ENCODE measurements at regions not wholly inside any gene's neighbourhood (a gene's known extent, or its start where the extent isn't known, plus 50 kb on each side); places are given as distances from the start of the nearest gene placed in this dataset.

GRCh38 chr13:40453351-40454021 is 213.0 kb downstream of the FOXO1 start:
- peak overlapping the region; percentile 94 for H3K27ac ChIP-seq (ENCODE audit: low read depth, low read length)
- no peaks in the 10 kb centered on the region for H3K27me3 ChIP-seq (ENCODE audit: insufficient read depth, low read length)
- H4K8ac ChIP-seq (ENCODE audit: low read depth, low read length) = peak overlapping the region; percentile 72
- H3K4me3 ChIP-seq (ENCODE audit: low read depth, low read length) = no peak overlapping the region
- WGBS (ENCODE audit: extremely low coverage, insufficient coverage, insufficient read length) = no CpG with 5 or more reads among the region's 6 CpGs
- H3K79me1 ChIP-seq (ENCODE audit: low read length) = peaks cover 26% of the 10 kb centered on the region
- no peak overlapping the region for H2AFZ ChIP-seq (ENCODE audit: insufficient read depth, low read length, poor library complexity)
- peak overlapping the region; percentile 94 for H2BK5ac ChIP-seq (ENCODE audit: low read depth, low read length, poor library complexity)
- no peak overlapping the region for H3K9ac ChIP-seq (ENCODE audit: low read length)
- H3K36me3 ChIP-seq (ENCODE audit: control insufficient read depth in 1 of 2, insufficient read depth in 2 of 2, low read length in 2 of 2) = peaks cover 0 to 3% of the 10 kb centered on the region in 2 experiments
- peak; percentile 91 to 95 for DNase-seq
- H2BK12ac ChIP-seq (ENCODE audit: low read length) = peak overlapping the region; percentile 69
- no peak overlapping the region for H3K4me2 ChIP-seq (ENCODE audit: low read length)
- H2AK5ac ChIP-seq (ENCODE audit: low read length) = no peak overlapping the region
- peak overlapping the region; percentile 97 for H4K91ac ChIP-seq (ENCODE audit: low read depth, low read length)
- H3K14ac ChIP-seq (ENCODE audit: low read length) = peak overlapping the region; percentile 61
- H3K4ac ChIP-seq (ENCODE audit: low read depth, low read length) = peak overlapping the region; percentile 6
- peaks cover 2% of the 10 kb centered on the region for H3K9me3 ChIP-seq (ENCODE audit: insufficient read depth, low read depth, low read length)
- peaks cover 12 to 15% of the 10 kb centered on the region in 2 experiments for H3K4me1 ChIP-seq (ENCODE audit: control insufficient read depth in 1 of 2, insufficient read depth in 2 of 2, low read length in 2 of 2)
- H4K12ac ChIP-seq (ENCODE audit: low read depth, low read length) = no peak overlapping the region
- H2BK120ac ChIP-seq (ENCODE audit: insufficient read depth, low read length, poor library complexity) = peak overlapping the region; percentile 96
- H3K23ac ChIP-seq (ENCODE audit: low read length) = no peak overlapping the region
- H3K79me2 ChIP-seq (ENCODE audit: control insufficient read depth, insufficient read depth, low read length, poor library complexity) = peaks cover 3% of the 10 kb centered on the region
- H3K18ac ChIP-seq (ENCODE audit: low read length) = no peak overlapping the region

- Histone ChIP-seq H3K36me3 (ENCODE audit: control insufficient read depth in 1 of 2, insufficient read depth in 2 of 2, low read length in 2 of 2) (no peaks in the 10 kb centered on the region), H2BK12ac (ENCODE audit: low read length) (peak overlapping the region; percentile 100)
- WGBS (ENCODE audit: extremely low coverage, insufficient coverage, insufficient read length) = no CpG with 5 or more reads among the region's 3 CpGs
Measured at GRCh38 chr13:40456397-40456953, 210.0 kb downstream of the FOXO1 start.

GRCh38 chr13:40456979-40457553 is 209.4 kb downstream of the FOXO1 start:
- no CpG with 5 or more reads among the region's 8 CpGs for WGBS (ENCODE audit: extremely low coverage, insufficient coverage, insufficient read length)
- peak overlapping the region; percentile 3 for H2AK5ac ChIP-seq (ENCODE audit: low read length)

More at GRCh38 chr13:40456397-40456953, 210.0 kb downstream of the FOXO1 start:
- Histone ChIP-seq H3K14ac (ENCODE audit: low read length) (peak overlapping the region; percentile 65), H3K27me3 (ENCODE audit: insufficient read depth, low read length) (no peaks in the 10 kb centered on the region), H4K8ac (ENCODE audit: low read depth, low read length) (peak overlapping the region; percentile 33), H3K9me3 (ENCODE audit: insufficient read depth, low read depth, low read length) (peaks cover 2% of the 10 kb centered on the region), H3K23ac (ENCODE audit: low read length) (no peak overlapping the region), H4K12ac (ENCODE audit: low read depth, low read length) (no peak overlapping the region), H3K18ac (ENCODE audit: low read length) (peak overlapping the region; percentile 67), H3K4me2 (ENCODE audit: low read length) (no peak overlapping the region), H3K27ac (ENCODE audit: low read depth, low read length) (no peak overlapping the region), H2AFZ (ENCODE audit: insufficient read depth, low read length, poor library complexity) (no peak overlapping the region), H3K4ac (ENCODE audit: low read depth, low read length) (peak overlapping the region; percentile 32), H2AK5ac (ENCODE audit: low read length) (peak overlapping the region; percentile 93), H3K4me3 (ENCODE audit: low read depth, low read length) (no peak overlapping the region), H3K79me1 (ENCODE audit: low read length) (peaks cover 33% of the 10 kb centered on the region), H3K79me2 (ENCODE audit: control insufficient read depth, insufficient read depth, low read length, poor library complexity) (peaks cover 3% of the 10 kb centered on the region), H3K9ac (ENCODE audit: low read length) (no peak overlapping the region), H2BK5ac (ENCODE audit: low read depth, low read length, poor library complexity) (peak overlapping the region; percentile 59), H4K91ac (ENCODE audit: low read depth, low read length) (peak overlapping the region; percentile 67), H2BK120ac (ENCODE audit: insufficient read depth, low read length, poor library complexity) (peak overlapping the region; percentile 88), H3K4me1 (ENCODE audit: control insufficient read depth in 1 of 2, insufficient read depth in 2 of 2, low read length in 2 of 2) (peaks cover 15 to 20% of the 10 kb centered on the region in 2 experiments)
- no peak for DNase-seq

GRCh38 chr13:40457929-40458719 is 208.3 kb downstream of the FOXO1 start:
- Histone ChIP-seq H3K23ac (ENCODE audit: low read length) (no peak overlapping the region), H2AFZ (ENCODE audit: insufficient read depth, low read length, poor library complexity) (no peak overlapping the region), H3K36me3 (ENCODE audit: control insufficient read depth in 1 of 2, insufficient read depth in 2 of 2, low read length in 2 of 2) (no peaks in the 10 kb centered on the region), H3K9me3 (ENCODE audit: insufficient read depth, low read depth, low read length) (peaks cover 2% of the 10 kb centered on the region), H3K4ac (ENCODE audit: low read depth, low read length) (no peak overlapping the region), H2BK5ac (ENCODE audit: low read depth, low read length, poor library complexity) (no peak overlapping the region), H4K12ac (ENCODE audit: low read depth, low read length) (no peak overlapping the region), H3K79me2 (ENCODE audit: control insufficient read depth, insufficient read depth, low read length, poor library complexity) (no peaks in the 10 kb centered on the region), H3K14ac (ENCODE audit: low read length) (no peak overlapping the region), H4K91ac (ENCODE audit: low read depth, low read length) (peak overlapping the region; percentile 37), H2BK12ac (ENCODE audit: low read length) (no peak overlapping the region), H3K79me1 (ENCODE audit: low read length) (peaks cover 21% of the 10 kb centered on the region), H3K4me3 (ENCODE audit: low read depth, low read length) (no peak overlapping the region), H3K4me1 (ENCODE audit: control insufficient read depth in 1 of 2, insufficient read depth in 2 of 2, low read length in 2 of 2) (peaks cover 6 to 9% of the 10 kb centered on the region in 2 experiments), H3K18ac (ENCODE audit: low read length) (peak overlapping the region; percentile 26), H3K27me3 (ENCODE audit: insufficient read depth, low read length) (no peaks in the 10 kb centered on the region), H3K27ac (ENCODE audit: low read depth, low read length) (no peak overlapping the region), H2BK120ac (ENCODE audit: insufficient read depth, low read length, poor library complexity) (no peak overlapping the region), H3K4me2 (ENCODE audit: low read length) (no peak overlapping the region), H2AK5ac (ENCODE audit: low read length) (no peak overlapping the region), H4K8ac (ENCODE audit: low read depth, low read length) (no peak overlapping the region), H3K9ac (ENCODE audit: low read length) (no peak overlapping the region)
- WGBS (ENCODE audit: extremely low coverage, insufficient coverage, insufficient read length) = no CpG with 5 or more reads among the region's 12 CpGs
- DNase-seq = no peak

More at GRCh38 chr13:40456979-40457553, 209.4 kb downstream of the FOXO1 start:
- Histone ChIP-seq H4K91ac (ENCODE audit: low read depth, low read length) (peak overlapping the region; percentile 67), H4K8ac (ENCODE audit: low read depth, low read length) (no peak overlapping the region), H2BK5ac (ENCODE audit: low read depth, low read length, poor library complexity) (no peak overlapping the region), H3K9me3 (ENCODE audit: insufficient read depth, low read depth, low read length) (peaks cover 2% of the 10 kb centered on the region), H3K4me2 (ENCODE audit: low read length) (no peak overlapping the region), H4K12ac (ENCODE audit: low read depth, low read length) (no peak overlapping the region), H3K4ac (ENCODE audit: low read depth, low read length) (no peak overlapping the region), H3K4me1 (ENCODE audit: control insufficient read depth in 1 of 2, insufficient read depth in 2 of 2, low read length in 2 of 2) (peaks cover 15 to 19% of the 10 kb centered on the region in 2 experiments), H3K18ac (ENCODE audit: low read length) (no peak overlapping the region), H2AFZ (ENCODE audit: insufficient read depth, low read length, poor library complexity) (no peak overlapping the region), H2BK12ac (ENCODE audit: low read length) (peak overlapping the region; percentile 100), H3K36me3 (ENCODE audit: control insufficient read depth in 1 of 2, insufficient read depth in 2 of 2, low read length in 2 of 2) (no peaks in the 10 kb centered on the region), H3K27me3 (ENCODE audit: insufficient read depth, low read length) (no peaks in the 10 kb centered on the region), H3K14ac (ENCODE audit: low read length) (peak overlapping the region; percentile 4), H3K27ac (ENCODE audit: low read depth, low read length) (no peak overlapping the region), H3K9ac (ENCODE audit: low read length) (no peak overlapping the region), H3K79me2 (ENCODE audit: control insufficient read depth, insufficient read depth, low read length, poor library complexity) (peaks cover 3% of the 10 kb centered on the region), H2BK120ac (ENCODE audit: insufficient read depth, low read length, poor library complexity) (peak overlapping the region; percentile 60), H3K23ac (ENCODE audit: low read length) (no peak overlapping the region), H3K79me1 (ENCODE audit: low read length) (peaks cover 32% of the 10 kb centered on the region), H3K4me3 (ENCODE audit: low read depth, low read length) (no peak overlapping the region)
- DNase-seq = no peak

All from trophoblast cell (in vitro differentiated cells and primary cell).